Endothelial cell (in vitro differentiated cells): ENCODE measurements at regions not wholly inside any gene's neighbourhood (a gene's known extent, or its start where the extent isn't known, plus 50 kb on each side); places are given as distances from the start of the nearest gene placed in this dataset.

Experiments used
- DNase-seq: peaks from one replicate; pipeline ENCODE4 v3.0.0; 2021; ENCODE audit warnings: low spot score
- H3K27ac Mint-ChIP-seq: one replicate; pipeline ENCODE4 v1.8.0; 2021; ENCODE audit warnings: mixed read lengths, inconsistent platforms; ENCODE audit not compliant: unreplicated experiment
- H3K27me3 Mint-ChIP-seq: one replicate; pipeline ENCODE4 v1.8.0; 2021; ENCODE audit warnings: mild to moderate bottlenecking, moderate library complexity, mixed read lengths, inconsistent platforms; ENCODE audit not compliant: unreplicated experiment
- H3K36me3 Mint-ChIP-seq: one replicate; pipeline ENCODE4 v1.8.0; 2021; ENCODE audit warnings: mild to moderate bottlenecking, low read depth, mixed read lengths, inconsistent platforms; ENCODE audit not compliant: unreplicated experiment
- H3K4me1 Mint-ChIP-seq: one replicate; pipeline ENCODE4 v1.8.0; 2021; ENCODE audit warnings: mild to moderate bottlenecking, mixed read lengths, inconsistent platforms; ENCODE audit not compliant: unreplicated experiment
- H3K4me3 Mint-ChIP-seq: one replicate; pipeline ENCODE4 v1.8.0; 2021; ENCODE audit warnings: mild to moderate bottlenecking, mixed read lengths, inconsistent platforms; ENCODE audit not compliant: unreplicated experiment
- H3K9me3 Mint-ChIP-seq: one replicate; pipeline ENCODE4 v1.8.0; 2021; ENCODE audit warnings: mixed read lengths, inconsistent platforms; ENCODE audit not compliant: unreplicated experiment
- TF ChIP-seq, protein P1 (sequence below): fragments of 200-600 bp; sonication (generic); IDR thresholded peaks from one replicate; pipeline ENCODE4 v1.5.0; 2021; ENCODE audit warnings: antibody characterized with exemption; ENCODE audit not compliant: unreplicated experiment

- H3K4me1 Mint-ChIP-seq = peaks cover 8% of the 10 kb centered on the region
- H3K36me3 Mint-ChIP-seq = no peaks in the 10 kb centered on the region
- TF ChIP-seq, protein P1, sequence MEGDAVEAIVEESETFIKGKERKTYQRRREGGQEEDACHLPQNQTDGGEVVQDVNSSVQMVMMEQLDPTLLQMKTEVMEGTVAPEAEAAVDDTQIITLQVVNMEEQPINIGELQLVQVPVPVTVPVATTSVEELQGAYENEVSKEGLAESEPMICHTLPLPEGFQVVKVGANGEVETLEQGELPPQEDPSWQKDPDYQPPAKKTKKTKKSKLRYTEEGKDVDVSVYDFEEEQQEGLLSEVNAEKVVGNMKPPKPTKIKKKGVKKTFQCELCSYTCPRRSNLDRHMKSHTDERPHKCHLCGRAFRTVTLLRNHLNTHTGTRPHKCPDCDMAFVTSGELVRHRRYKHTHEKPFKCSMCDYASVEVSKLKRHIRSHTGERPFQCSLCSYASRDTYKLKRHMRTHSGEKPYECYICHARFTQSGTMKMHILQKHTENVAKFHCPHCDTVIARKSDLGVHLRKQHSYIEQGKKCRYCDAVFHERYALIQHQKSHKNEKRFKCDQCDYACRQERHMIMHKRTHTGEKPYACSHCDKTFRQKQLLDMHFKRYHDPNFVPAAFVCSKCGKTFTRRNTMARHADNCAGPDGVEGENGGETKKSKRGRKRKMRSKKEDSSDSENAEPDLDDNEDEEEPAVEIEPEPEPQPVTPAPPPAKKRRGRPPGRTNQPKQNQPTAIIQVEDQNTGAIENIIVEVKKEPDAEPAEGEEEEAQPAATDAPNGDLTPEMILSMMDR = peak; percentile 79
- H3K27me3 Mint-ChIP-seq = no peaks in the 10 kb centered on the region
- no peaks in the 10 kb centered on the region for H3K9me3 Mint-ChIP-seq
- H3K4me3 Mint-ChIP-seq = no peak overlapping the region
- no peak for DNase-seq
- H3K27ac Mint-ChIP-seq = no peak overlapping the region
Measured at GRCh38 chr14:25150934-25151790, 101.2 kb upstream of the STXBP6 start.

- TF ChIP-seq, protein P1 = no peak
- Mint-ChIP-seq H3K27ac (no peak overlapping the region), H3K4me1 (peaks cover 5% of the 10 kb centered on the region), H3K9me3 (no peaks in the 10 kb centered on the region), H3K36me3 (no peaks in the 10 kb centered on the region), H3K4me3 (no peak overlapping the region), H3K27me3 (no peaks in the 10 kb centered on the region)
- no peak for DNase-seq
Measured at GRCh38 chr14:25150401-25150800, 100.5 kb upstream of the STXBP6 start.

GRCh38 chr14:25140411-25140810, 90.5 kb upstream of the STXBP6 start:
- DNase-seq = no peak
- peaks cover 1% of the 10 kb centered on the region for H3K27me3 Mint-ChIP-seq
- no peaks in the 10 kb centered on the region for H3K9me3 Mint-ChIP-seq
- TF ChIP-seq, protein P1 = no peak
- H3K27ac Mint-ChIP-seq = no peak overlapping the region
- no peaks in the 10 kb centered on the region for H3K36me3 Mint-ChIP-seq
- H3K4me1 Mint-ChIP-seq = no peaks in the 10 kb centered on the region
- H3K4me3 Mint-ChIP-seq = no peak overlapping the region

DNA sequence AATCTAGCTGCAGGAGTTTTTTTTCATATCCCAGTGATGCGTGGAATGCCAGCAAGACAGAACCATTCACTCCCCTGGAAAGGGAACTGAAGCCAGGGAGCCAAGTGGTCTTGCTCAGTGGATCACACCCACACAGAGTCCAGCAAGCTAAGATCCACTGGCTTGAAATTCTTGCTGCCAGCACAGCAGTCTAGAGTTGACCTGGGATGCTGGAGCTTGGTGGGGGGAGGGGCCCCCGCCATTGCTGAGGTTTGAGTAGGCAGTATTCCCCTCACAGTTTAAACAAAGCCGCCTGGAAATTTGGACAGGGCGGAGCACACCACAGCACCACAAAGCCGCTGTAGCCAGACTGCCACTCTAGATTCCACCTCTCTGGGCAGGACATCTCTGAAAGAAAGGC, 86.9 kb upstream of the STXBP6 start:
- Mint-ChIP-seq H3K36me3 (no peaks in the 10 kb centered on the region), H3K27ac (no peak overlapping the region), H3K4me3 (no peak overlapping the region), H3K9me3 (no peaks in the 10 kb centered on the region), H3K27me3 (peaks cover 1% of the 10 kb centered on the region), H3K4me1 (no peaks in the 10 kb centered on the region)
- DNase-seq = no peak
- TF ChIP-seq, protein P1 = no peak

- no peaks in the 10 kb centered on the region for H3K9me3 Mint-ChIP-seq
- no peak for DNase-seq
- H3K27ac Mint-ChIP-seq = no peak overlapping the region
- TF ChIP-seq, protein P1 = no peak
- peaks cover 1% of the 10 kb centered on the region for H3K27me3 Mint-ChIP-seq
- no peaks in the 10 kb centered on the region for H3K36me3 Mint-ChIP-seq
- no peaks in the 10 kb centered on the region for H3K4me1 Mint-ChIP-seq
- H3K4me3 Mint-ChIP-seq = no peak overlapping the region
Measured at GRCh38 chr14:25134184-25134583, 84.2 kb upstream of the STXBP6 start.
